HG02571 (cell line): ENCODE measurements at regions not wholly inside any gene's neighbourhood (a gene's known extent, or its start where the extent isn't known, plus 50 kb on each side); places are given as distances from the start of the nearest gene placed in this dataset.

Experiments
- ATAC-seq: cut with Tn5 transposase; IDR thresholded peaks from one replicate; pipeline ENCODE4 v1.9.1; 2021; ENCODE audit warnings: mild to moderate bottlenecking, moderate library complexity; ENCODE audit not compliant: unreplicated experiment

GRCh38 chr18:38951633-38952032 lies 1386.0 kb upstream of the CELF4 start:
- ATAC-seq, result no peak

GRCh38 chr18:38948436-38948835 lies 1382.8 kb upstream of the CELF4 start:
- ATAC-seq, result no peak

GRCh38 chr18:38944446-38945024 lies 1378.9 kb upstream of the CELF4 start:
- no peak for ATAC-seq

- ATAC-seq, result no peak
Observed at GRCh38 chr18:38941711-38942561, 1376.3 kb upstream of the CELF4 start.

DNA sequence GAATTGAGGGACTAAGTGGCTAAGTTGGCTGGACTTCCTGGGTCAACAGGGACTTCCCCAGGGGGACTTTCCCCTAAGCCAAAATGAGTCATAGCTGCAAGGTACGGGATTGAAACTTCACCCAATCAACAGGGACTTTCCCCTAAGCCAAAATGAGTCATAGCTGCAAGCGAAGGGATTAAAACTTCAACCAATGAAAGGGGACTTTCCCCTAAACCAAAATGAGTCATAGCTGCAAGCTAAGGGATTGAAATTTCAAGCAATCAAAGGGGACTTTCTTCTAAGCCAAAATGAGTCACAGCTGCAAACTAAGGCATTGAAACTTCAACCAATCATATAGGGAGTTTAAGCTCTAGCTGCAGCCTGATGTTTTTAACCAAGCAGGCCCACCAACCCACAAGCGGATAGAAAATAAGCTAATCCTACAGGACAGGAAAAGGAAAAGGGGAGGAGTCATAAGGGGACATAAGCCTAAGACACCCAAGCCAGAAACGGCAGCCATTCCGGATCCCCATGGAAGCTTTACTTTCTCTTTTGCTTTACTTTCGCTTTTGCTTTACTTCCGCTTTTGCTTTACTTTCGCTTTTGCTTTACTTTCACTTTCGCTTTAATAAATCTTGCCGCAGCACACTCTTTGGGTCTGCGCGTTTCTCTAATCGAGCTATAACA lies 1375.4 kb upstream of the CELF4 start:
- ATAC-seq, result peak; percentile 85

DNA sequence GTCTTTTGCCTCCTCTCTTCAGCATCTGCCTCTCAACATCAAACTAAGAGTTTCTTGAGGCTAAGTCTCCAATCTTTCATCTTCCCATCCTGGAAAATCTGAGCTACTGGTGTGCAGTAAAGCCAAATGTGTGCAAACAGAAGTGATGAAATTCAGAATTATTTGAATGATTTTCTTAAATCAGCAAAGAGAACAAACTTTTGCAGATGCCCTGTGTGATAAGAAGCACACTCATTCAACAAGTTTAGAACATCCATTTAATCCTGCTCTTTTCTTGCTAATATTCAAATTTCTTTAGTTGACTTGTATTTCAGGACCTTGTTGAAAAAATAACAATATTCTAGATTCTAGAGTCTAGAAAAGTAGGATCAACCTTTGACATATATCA lies 1374.9 kb upstream of the CELF4 start:
- peak; percentile 19 for ATAC-seq

DNA sequence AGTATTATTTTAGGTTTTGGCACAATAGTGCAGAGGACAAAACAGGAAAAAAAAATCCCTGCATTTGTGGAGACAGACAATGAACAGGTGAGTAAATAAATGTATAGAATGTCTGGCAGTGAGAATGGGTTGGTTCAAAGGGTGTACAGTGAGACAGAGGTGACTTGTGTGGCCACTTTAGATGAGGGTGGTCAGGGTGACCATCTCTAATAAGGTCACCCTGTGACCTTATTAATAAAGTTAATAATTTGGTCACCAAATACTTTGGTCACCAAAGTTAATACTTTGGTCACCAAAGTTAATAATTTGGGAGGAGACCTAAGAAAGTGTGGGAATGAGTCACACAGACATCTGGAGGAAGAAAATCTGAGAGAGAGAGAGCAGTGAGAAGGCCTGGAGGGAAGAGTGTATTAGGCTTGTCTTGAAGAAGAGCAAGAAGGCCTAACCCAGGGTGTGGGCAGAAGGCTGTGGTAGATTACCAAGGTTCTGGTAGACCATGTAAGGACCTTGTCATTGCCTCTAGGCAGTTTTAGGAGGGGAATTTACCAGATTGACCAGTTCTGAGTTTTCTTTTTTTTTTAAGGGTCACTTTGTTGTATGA lies 1368.4 kb upstream of the CELF4 start:
- peak; percentile 71 for ATAC-seq

DNA sequence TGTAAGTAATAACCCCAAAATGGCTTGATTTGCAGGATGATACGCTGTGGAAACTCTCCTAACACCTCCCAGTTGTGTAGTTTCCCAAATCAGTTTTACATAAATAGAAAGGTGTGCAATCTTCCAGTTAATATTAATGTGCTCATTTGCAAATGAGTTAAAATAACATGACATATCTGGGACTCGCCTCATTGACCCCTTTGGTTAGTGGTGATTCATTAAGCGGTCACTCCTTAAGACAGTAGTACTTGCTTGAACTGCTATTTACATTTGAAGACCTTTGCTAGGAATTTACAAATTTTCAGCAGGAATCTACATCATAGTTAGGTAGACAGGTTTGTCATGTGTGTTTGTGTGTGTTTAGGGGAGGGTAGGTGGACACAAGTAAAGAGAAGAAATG lies 1367.7 kb upstream of the CELF4 start:
- ATAC-seq, result no peak

DNA sequence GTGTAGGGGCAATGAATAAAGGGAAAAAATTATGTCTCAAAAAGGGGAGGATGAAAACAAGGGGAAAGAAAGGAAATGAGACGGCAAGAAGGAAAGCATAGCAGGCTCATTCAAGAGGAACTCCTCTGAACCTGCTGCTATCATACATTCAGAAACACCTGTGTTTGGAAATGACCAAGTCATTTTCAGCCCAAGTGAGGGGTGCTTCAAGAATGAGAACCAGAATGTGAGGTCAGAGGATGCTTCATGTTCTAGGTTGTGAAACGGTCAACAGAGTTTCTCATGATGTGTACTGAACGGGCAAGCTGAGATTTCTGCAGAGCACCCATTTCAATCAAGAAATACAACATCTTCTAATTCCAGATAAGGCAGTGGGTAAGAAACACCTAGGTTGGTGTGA lies 1367.2 kb upstream of the CELF4 start:
- ATAC-seq, result peak; percentile 63

DNA sequence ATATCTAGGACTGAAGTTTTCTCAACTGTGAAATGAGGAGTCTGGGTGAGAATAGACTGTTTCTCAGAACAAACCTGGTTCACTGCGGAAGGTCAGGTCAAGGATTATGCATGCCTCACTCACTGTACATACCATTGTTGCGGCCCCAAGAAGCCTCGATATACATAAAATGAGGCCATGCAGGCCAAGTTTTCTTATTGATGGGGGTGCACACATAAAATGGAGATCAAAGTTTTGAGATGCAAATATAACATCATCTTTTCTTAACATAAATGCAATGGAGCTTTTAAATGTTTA lies 1366.1 kb upstream of the CELF4 start:
- ATAC-seq, result no peak

DNA sequence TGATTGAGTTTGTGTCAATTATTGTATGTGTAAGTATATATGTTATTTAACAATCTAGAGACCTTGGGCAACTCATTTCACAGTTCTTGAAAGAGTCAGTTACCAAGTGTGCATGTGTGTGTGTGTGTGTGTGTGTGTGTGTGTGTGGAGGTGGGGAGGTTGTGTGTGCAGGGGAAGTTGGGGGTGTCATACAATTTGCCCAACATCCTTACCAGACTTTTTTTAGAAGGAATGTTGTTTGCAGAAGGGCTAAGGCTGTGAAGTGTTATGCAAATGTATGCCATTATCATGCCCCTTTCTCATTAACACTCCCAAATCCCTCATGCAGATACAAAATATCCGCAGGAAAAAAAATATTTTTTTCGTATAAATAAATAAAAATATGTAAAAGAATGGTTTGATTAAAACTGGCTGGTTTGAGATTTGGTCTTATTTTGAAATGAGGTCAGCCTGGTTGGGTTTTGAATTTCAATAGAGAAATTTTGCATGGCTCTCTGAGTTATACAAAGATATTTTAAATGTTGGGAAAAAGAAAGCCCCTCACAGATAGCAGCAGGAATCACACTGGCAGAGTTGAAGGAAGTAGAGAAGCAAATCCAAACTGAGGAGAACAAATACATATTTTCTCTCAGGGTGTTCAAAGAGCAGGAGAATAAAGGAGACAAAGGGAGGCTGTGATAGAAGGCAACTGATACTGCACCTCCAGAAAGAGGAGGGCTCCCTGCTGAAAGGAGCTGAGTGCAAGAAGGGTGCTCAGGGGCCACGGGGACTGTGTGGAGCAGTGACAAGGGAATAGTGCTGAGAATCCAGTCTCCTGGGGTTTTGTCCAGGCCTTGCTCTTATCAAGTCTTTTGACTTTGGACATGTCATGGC lies 1365.5 kb upstream of the CELF4 start:
- no peak for ATAC-seq

- no peak for ATAC-seq
Observed at GRCh38 chr18:38923540-38923939, 1357.9 kb upstream of the CELF4 start.

DNA sequence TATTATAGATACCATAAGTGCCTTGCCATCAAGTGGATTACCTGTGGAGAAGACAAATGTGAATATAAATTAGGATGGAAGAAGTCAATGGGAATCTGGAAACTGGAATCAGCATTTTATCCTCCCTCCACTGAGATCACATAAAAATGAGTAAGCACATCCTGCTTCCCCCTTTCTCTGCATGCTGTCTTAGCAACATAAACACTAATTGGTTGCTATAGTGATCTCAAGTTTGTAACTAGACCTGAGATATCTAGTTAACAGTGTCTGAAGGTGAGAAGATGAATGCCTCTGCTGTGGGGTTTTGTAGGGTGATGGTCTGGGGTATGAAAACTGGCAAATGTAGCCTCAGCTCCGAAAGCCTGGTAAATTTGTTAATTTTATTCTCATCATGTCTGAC lies 1357.5 kb upstream of the CELF4 start:
- ATAC-seq, result no peak

GRCh38 chr18:38909972-38910371 lies 1344.4 kb upstream of the CELF4 start:
- no peak for ATAC-seq

- ATAC-seq, result no peak
Observed at GRCh38 chr18:38902796-38903195, 1337.2 kb upstream of the CELF4 start.

GRCh38 chr18:38900445-38900844 lies 1334.8 kb upstream of the CELF4 start:
- no peak for ATAC-seq

DNA sequence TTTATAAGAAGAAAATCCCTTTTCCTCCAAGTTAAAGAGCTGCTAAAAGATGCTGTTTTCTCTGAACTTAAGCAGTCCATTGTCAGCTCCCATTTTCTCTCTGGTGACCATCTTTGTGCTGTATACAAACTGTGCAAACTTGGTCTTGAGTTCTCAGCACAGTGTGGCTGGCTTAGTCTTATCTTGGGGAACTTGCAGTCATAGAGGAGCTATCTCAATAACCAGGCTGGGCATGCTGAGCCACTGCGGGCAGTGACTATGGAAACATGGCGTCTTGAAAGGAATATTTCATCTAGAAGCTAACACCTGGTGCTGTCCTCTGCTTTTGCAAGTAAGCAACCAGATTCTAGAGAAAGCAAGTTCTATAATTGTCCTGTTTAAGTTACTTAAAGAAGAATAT lies 1334.4 kb upstream of the CELF4 start:
- ATAC-seq, result no peak

DNA sequence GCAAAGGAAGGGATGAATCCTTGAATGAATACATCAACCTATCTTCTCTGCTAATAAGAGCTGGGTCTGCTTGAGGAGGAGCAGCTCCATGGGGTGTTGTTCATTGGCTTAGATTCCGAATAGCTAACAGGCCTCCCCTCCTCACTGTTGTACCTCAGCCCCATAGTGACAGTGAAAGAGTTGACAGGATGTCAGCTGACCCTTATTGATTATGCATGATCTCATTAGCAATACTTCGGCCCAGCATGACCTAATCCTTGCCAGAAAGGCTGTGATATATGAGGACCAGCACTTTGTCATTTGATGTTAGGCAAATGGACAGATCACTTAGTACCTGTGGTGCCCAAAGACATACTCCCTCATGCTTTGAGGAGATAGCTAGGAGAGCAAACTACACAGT lies 1333.7 kb upstream of the CELF4 start:
- no peak for ATAC-seq

DNA sequence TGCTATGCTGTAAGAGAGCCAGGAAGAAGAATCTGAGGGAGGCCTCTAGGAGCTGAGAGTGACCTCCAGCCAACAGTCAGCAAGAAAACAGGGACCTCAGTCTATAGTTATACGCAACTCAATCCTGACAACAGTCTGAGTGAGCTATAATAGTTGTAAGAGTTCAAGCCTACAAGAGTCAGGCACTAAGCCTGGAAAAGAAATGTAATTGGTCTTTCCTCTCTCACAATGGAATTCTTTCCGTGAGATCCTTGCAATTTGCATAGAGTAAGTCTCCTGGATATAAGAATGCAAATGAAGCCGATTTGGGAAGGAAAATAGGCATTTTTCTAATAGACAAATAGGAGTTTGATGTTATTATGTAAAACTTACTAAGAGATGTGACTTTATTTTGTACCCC lies 1332.6 kb upstream of the CELF4 start:
- ATAC-seq, result no peak

GRCh38 chr18:38895560-38895959 lies 1330.0 kb upstream of the CELF4 start:
- ATAC-seq, result no peak

DNA sequence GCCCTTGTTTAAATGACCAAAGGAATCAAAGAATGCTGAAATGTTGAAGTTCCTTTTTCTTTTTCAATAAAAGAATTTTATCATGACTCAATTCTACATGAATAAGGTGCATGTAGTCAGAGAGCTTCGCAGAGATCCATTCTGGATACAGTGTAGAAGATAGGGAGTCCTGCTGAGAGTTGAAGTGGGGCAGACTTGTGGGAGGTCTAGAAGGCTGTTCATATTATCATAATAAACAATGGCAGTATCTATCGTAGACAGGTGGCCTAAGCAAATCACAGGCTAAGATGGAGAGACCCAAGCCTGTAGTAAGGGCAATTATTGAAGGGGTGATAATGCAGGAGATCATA lies 1322.0 kb upstream of the CELF4 start:
- no peak for ATAC-seq
